Endothelial cell (in vitro differentiated cells): ENCODE measurements at regions not wholly inside any gene's neighbourhood (a gene's known extent, or its start where the extent isn't known, plus 50 kb on each side); places are given as distances from the start of the nearest gene placed in this dataset.

Experiments
- DNase-seq: peaks from one replicate; pipeline ENCODE4 v3.0.0; 2021; ENCODE audit warnings: low spot score
- H3K27ac Mint-ChIP-seq: one replicate; pipeline ENCODE4 v1.8.0; 2021; ENCODE audit warnings: mixed read lengths, inconsistent platforms; ENCODE audit not compliant: unreplicated experiment
- H3K27me3 Mint-ChIP-seq: one replicate; pipeline ENCODE4 v1.8.0; 2021; ENCODE audit warnings: mild to moderate bottlenecking, moderate library complexity, mixed read lengths, inconsistent platforms; ENCODE audit not compliant: unreplicated experiment
- H3K36me3 Mint-ChIP-seq: one replicate; pipeline ENCODE4 v1.8.0; 2021; ENCODE audit warnings: mild to moderate bottlenecking, low read depth, mixed read lengths, inconsistent platforms; ENCODE audit not compliant: unreplicated experiment
- H3K4me1 Mint-ChIP-seq: one replicate; pipeline ENCODE4 v1.8.0; 2021; ENCODE audit warnings: mild to moderate bottlenecking, mixed read lengths, inconsistent platforms; ENCODE audit not compliant: unreplicated experiment
- H3K4me3 Mint-ChIP-seq: one replicate; pipeline ENCODE4 v1.8.0; 2021; ENCODE audit warnings: mild to moderate bottlenecking, mixed read lengths, inconsistent platforms; ENCODE audit not compliant: unreplicated experiment
- H3K9me3 Mint-ChIP-seq: one replicate; pipeline ENCODE4 v1.8.0; 2021; ENCODE audit warnings: mixed read lengths, inconsistent platforms; ENCODE audit not compliant: unreplicated experiment
- TF ChIP-seq, protein P1 (sequence below): fragments of 200-600 bp; sonication (generic); IDR thresholded peaks from one replicate; pipeline ENCODE4 v1.5.0; 2021; ENCODE audit warnings: antibody characterized with exemption; ENCODE audit not compliant: unreplicated experiment

DNA sequence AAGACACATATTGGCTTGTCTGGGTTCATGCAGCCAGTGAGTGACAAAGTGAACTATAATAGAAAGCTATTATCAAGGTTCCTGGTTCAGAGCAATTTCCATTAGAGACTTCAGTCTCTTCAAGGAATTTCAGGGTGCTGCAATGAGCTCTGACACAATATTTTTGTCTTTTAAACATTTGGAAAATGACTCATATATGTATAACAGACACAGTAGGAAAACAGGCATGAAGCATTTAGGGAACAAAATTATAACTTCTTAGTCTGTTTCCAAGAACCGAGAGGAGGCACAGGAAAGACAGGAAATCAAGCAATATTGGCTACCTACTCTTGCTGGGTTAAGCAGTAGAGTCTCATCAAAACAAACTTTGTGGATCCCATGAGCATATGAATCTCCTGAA, 170.4 kb downstream of the PTPRC start:
- Mint-ChIP-seq H3K4me1 (no peaks in the 10 kb centered on the region), H3K27ac (no peak overlapping the region), H3K9me3 (no peaks in the 10 kb centered on the region), H3K4me3 (no peak overlapping the region), H3K27me3 (no peaks in the 10 kb centered on the region), H3K36me3 (no peaks in the 10 kb centered on the region)
- TF ChIP-seq, protein P1, sequence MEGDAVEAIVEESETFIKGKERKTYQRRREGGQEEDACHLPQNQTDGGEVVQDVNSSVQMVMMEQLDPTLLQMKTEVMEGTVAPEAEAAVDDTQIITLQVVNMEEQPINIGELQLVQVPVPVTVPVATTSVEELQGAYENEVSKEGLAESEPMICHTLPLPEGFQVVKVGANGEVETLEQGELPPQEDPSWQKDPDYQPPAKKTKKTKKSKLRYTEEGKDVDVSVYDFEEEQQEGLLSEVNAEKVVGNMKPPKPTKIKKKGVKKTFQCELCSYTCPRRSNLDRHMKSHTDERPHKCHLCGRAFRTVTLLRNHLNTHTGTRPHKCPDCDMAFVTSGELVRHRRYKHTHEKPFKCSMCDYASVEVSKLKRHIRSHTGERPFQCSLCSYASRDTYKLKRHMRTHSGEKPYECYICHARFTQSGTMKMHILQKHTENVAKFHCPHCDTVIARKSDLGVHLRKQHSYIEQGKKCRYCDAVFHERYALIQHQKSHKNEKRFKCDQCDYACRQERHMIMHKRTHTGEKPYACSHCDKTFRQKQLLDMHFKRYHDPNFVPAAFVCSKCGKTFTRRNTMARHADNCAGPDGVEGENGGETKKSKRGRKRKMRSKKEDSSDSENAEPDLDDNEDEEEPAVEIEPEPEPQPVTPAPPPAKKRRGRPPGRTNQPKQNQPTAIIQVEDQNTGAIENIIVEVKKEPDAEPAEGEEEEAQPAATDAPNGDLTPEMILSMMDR: no peak
- no peak for DNase-seq

DNA sequence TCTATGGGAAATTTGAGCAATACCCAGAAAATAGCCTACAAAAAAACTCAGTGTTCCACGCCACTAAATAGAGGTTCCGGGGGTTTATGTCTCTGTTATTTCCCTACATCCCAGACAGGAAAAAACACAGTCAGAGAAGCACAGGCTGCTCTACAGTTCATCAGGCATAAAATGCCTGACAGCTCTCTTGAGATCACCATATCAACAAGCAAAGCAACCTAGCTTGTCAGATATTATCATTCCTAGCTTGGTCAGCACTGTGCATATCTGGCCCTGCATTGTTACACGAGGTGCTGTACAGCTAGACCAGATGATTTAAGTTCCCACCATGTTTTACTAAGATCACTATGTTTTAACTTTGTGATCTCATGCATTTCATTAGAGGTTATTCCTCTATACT, 172.6 kb downstream of the PTPRC start:
- H3K36me3 Mint-ChIP-seq: no peaks in the 10 kb centered on the region
- no peak for DNase-seq
- H3K4me3 Mint-ChIP-seq: no peak overlapping the region
- H3K9me3 Mint-ChIP-seq: no peaks in the 10 kb centered on the region
- TF ChIP-seq, protein P1: no peak
- H3K4me1 Mint-ChIP-seq: no peaks in the 10 kb centered on the region
- no peaks in the 10 kb centered on the region for H3K27me3 Mint-ChIP-seq
- H3K27ac Mint-ChIP-seq: no peak overlapping the region

DNA sequence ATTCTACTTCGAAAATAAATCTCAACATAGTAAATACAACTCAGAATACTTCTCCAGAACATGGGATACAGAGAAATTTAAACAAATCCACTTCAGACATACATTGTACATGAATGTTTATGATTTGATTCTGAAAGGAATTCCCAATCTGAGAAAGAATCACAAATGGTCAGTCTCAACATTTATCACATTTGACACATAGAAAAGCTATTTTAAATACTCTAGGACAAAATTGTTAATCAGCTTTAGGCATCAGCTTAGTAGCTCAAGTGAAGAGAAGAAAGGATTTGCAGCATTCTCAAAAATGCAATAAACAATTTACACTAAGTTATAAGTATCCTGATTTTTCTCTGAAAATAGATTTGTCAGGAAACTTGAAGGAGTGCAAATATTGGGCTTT, 184.8 kb downstream of the PTPRC start:
- Mint-ChIP-seq H3K27me3 (no peaks in the 10 kb centered on the region), H3K36me3 (no peaks in the 10 kb centered on the region), H3K4me3 (no peak overlapping the region), H3K4me1 (no peaks in the 10 kb centered on the region), H3K27ac (no peak overlapping the region), H3K9me3 (no peaks in the 10 kb centered on the region)
- DNase-seq: no peak
- TF ChIP-seq, protein P1: no peak

DNA sequence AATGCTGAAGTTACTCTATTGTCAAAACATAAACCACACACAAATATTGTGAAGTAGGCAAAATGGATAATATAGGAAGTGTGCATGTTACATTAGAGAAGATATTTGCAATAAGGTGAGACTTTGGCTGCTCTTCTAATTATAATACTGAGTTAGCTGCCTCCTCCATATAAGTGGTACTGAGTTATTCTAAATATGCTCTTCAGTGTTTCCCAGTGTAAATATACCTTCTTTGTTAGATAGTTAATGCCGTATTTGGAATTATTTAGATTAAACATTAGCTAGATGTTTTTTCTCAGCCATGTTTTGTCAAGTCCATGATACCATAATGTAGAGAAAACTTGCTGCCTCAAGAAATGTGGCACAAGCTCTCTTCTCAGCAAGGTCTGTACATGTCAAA, 186.4 kb downstream of the PTPRC start:
- peaks cover 4% of the 10 kb centered on the region for H3K4me1 Mint-ChIP-seq
- no peaks in the 10 kb centered on the region for H3K9me3 Mint-ChIP-seq
- TF ChIP-seq, protein P1: no peak
- no peaks in the 10 kb centered on the region for H3K36me3 Mint-ChIP-seq
- H3K4me3 Mint-ChIP-seq: no peak overlapping the region
- no peak for DNase-seq
- no peak overlapping the region for H3K27ac Mint-ChIP-seq
- H3K27me3 Mint-ChIP-seq: no peaks in the 10 kb centered on the region

DNA sequence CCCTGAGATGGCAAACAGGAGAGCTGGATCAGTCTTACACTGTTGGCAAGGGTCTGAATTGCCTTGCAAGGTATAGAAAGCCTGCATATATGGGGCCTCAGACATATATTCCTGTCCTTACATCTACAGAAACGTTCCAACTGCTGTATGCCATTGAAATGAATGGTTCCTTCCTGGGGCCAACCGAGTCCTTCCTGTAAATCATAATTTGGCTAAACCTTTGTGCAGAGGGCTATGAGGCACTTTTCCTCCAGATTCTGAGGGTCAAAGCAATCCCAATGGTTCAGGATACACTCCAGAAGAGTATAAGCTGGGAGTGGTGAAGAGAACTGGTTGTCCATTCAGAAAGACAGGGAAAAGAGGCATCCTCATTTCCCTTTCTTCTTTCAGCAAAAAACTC, 190.5 kb downstream of the PTPRC start:
- Mint-ChIP-seq H3K27me3 (peaks cover 1% of the 10 kb centered on the region), H3K4me1 (peaks cover 4% of the 10 kb centered on the region), H3K9me3 (no peaks in the 10 kb centered on the region), H3K27ac (no peak overlapping the region), H3K4me3 (no peak overlapping the region), H3K36me3 (no peaks in the 10 kb centered on the region)
- no peak for DNase-seq
- TF ChIP-seq, protein P1: no peak
